ENCODE measurements at regions not wholly inside any gene's neighbourhood (a gene's known extent, or its start where the extent isn't known, plus 50 kb on each side); places are given as distances from the start of the nearest gene placed in this dataset.

DNA sequence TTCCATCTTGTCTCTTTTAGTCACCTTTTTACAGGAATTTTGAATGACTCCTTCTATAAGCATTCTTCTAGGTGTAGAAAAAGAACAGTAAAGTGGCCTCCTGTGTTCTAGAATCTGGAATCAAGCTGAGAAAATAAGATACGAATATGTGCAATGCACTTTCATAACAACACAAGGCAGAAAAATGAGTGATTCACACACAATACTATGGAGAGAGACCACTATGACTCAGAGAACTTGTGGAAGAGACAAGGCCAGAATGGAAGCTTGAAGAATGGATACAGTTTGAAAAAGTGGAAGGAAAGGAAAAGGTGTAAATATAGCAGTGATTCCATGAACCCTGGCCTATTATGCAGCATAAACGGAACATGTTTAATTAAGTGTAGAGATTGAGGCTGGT lies 57.1 kb upstream of the SAMSN1 start:
- TF ChIP-seq POLR2A (IDR thresholded peaks at IDR 0.05; ENCODE audit: low read depth, low read length) (no peak), TAF1 (IDR thresholded peaks at IDR 0.05; ENCODE audit: borderline replicate concordance, low read depth, low read length) (no peak), POLR2AphosphoS5 (IDR thresholded peaks at IDR 0.05; ENCODE audit: low read depth, low read length) (no peak)
